ENCODE measurements at regions not wholly inside any gene's neighbourhood (a gene's known extent, or its start where the extent isn't known, plus 50 kb on each side); places are given as distances from the start of the nearest gene placed in this dataset.
A peak's percentile ranks its signal among the peaks of the same experiment; 100 is the strongest.
"Not testable (repeated sequence)": the region's sequence is repeated elsewhere in the genome, so short reads cannot be mapped to it uniquely, and the experiment has no call there.

- not testable (repeated sequence) for H3K36me3 Mint-ChIP-seq, H3K9me3 Mint-ChIP-seq, H3K4me3 Mint-ChIP-seq, H3K4me1 Mint-ChIP-seq, H3K27me3 Mint-ChIP-seq, H3K27ac Mint-ChIP-seq
Observed at GRCh38 chr18:15000119-15001037, 252.4 kb downstream of the ANKRD30B start.

- not testable (repeated sequence) for H3K4me1 Mint-ChIP-seq, H3K27ac Mint-ChIP-seq, H3K9me3 Mint-ChIP-seq, H3K27me3 Mint-ChIP-seq, H3K4me3 Mint-ChIP-seq, H3K36me3 Mint-ChIP-seq
Observed at GRCh38 chr18:15001038-15001794, 253.2 kb downstream of the ANKRD30B start.

GRCh38 chr18:15001795-15002107 is 253.8 kb downstream of the ANKRD30B start:
- H3K36me3 Mint-ChIP-seq, H3K27ac Mint-ChIP-seq, H3K27me3 Mint-ChIP-seq, H3K9me3 Mint-ChIP-seq, H3K4me3 Mint-ChIP-seq, H3K4me1 Mint-ChIP-seq: not testable (repeated sequence)

- H3K9me3 Mint-ChIP-seq, H3K36me3 Mint-ChIP-seq, H3K27ac Mint-ChIP-seq, H3K27me3 Mint-ChIP-seq, H3K4me3 Mint-ChIP-seq, H3K4me1 Mint-ChIP-seq: not testable (repeated sequence)
Observed at GRCh38 chr18:15002765-15003164, 254.8 kb downstream of the ANKRD30B start.

GRCh38 chr18:15003231-15003630 is 255.3 kb downstream of the ANKRD30B start:
- not testable (repeated sequence) for H3K4me1 Mint-ChIP-seq, H3K27me3 Mint-ChIP-seq, H3K4me3 Mint-ChIP-seq, H3K36me3 Mint-ChIP-seq, H3K9me3 Mint-ChIP-seq, H3K27ac Mint-ChIP-seq

- not testable (repeated sequence) for H3K27me3 Mint-ChIP-seq, H3K36me3 Mint-ChIP-seq, H3K9me3 Mint-ChIP-seq, H3K27ac Mint-ChIP-seq, H3K4me1 Mint-ChIP-seq, H3K4me3 Mint-ChIP-seq
Observed at GRCh38 chr18:15003636-15004269, 255.8 kb downstream of the ANKRD30B start.

GRCh38 chr18:15004270-15004973 is 256.4 kb downstream of the ANKRD30B start:
- not testable (repeated sequence) for H3K9me3 Mint-ChIP-seq, H3K27me3 Mint-ChIP-seq, H3K27ac Mint-ChIP-seq, H3K36me3 Mint-ChIP-seq, H3K4me3 Mint-ChIP-seq, H3K4me1 Mint-ChIP-seq

- Mint-ChIP-seq H3K36me3 (no peaks in the 10 kb centered on the region), H3K4me3 (no peak overlapping the region), H3K4me1 (no peaks in the 10 kb centered on the region), H3K9me3 (no peaks in the 10 kb centered on the region), H3K27me3 (no peaks in the 10 kb centered on the region), H3K27ac (no peak overlapping the region)
Observed at GRCh38 chr18:15005313-15006130, 257.6 kb downstream of the ANKRD30B start.

GRCh38 chr18:15006616-15007015 is 258.6 kb downstream of the ANKRD30B start:
- not testable (repeated sequence) for H3K36me3 Mint-ChIP-seq, H3K4me1 Mint-ChIP-seq, H3K27me3 Mint-ChIP-seq, H3K27ac Mint-ChIP-seq, H3K9me3 Mint-ChIP-seq, H3K4me3 Mint-ChIP-seq

GRCh38 chr18:15026041-15026440 is 278.1 kb downstream of the ANKRD30B start:
- H3K27me3 Mint-ChIP-seq, H3K36me3 Mint-ChIP-seq, H3K4me3 Mint-ChIP-seq, H3K9me3 Mint-ChIP-seq, H3K4me1 Mint-ChIP-seq, H3K27ac Mint-ChIP-seq: not testable (repeated sequence)

- not testable (repeated sequence) for H3K36me3 Mint-ChIP-seq, H3K9me3 Mint-ChIP-seq, H3K4me3 Mint-ChIP-seq, H3K27ac Mint-ChIP-seq, H3K4me1 Mint-ChIP-seq, H3K27me3 Mint-ChIP-seq
Observed at GRCh38 chr18:15028037-15028436, 280.1 kb downstream of the ANKRD30B start.

- H3K27me3 Mint-ChIP-seq, H3K4me1 Mint-ChIP-seq: not testable (repeated sequence)
Observed at GRCh38 chr18:15060279-15060880, 312.4 kb downstream of the ANKRD30B start.

GRCh38 chr18:15061289-15061896 is 313.4 kb downstream of the ANKRD30B start:
- H3K27me3 Mint-ChIP-seq, H3K4me1 Mint-ChIP-seq, H3K36me3 Mint-ChIP-seq, H3K9me3 Mint-ChIP-seq: not testable (repeated sequence)
- H3K4me3 Mint-ChIP-seq, result peak overlapping the region in 1 of 4 donors; percentile 17
- H3K27ac Mint-ChIP-seq, result peak overlapping the region in 1 of 3 donors; percentile 46

More at GRCh38 chr18:15060279-15060880, 312.4 kb downstream of the ANKRD30B start:
- H3K9me3 Mint-ChIP-seq, H3K4me3 Mint-ChIP-seq, H3K36me3 Mint-ChIP-seq, H3K27ac Mint-ChIP-seq: not testable (repeated sequence)

- H3K27ac Mint-ChIP-seq, H3K27me3 Mint-ChIP-seq, H3K4me3 Mint-ChIP-seq, H3K4me1 Mint-ChIP-seq, H3K36me3 Mint-ChIP-seq, H3K9me3 Mint-ChIP-seq: not testable (repeated sequence)
Observed at GRCh38 chr18:15066434-15066833, 318.5 kb downstream of the ANKRD30B start.
